Endothelial cell of umbilical vein (primary cell): ENCODE measurements at regions not wholly inside any gene's neighbourhood (a gene's known extent, or its start where the extent isn't known, plus 50 kb on each side); places are given as distances from the start of the nearest gene placed in this dataset.

Source experiments
- CTCF ChIP-seq, 2 donors: IDR thresholded peaks; 1 replicate in 1 of 2; 2 replicates in 1 of 2; pipeline ENCODE4 v1.5.1; 2011; ENCODE audit warnings: low read length in 2 of 2, mild to moderate bottlenecking in 2 of 2, moderate library complexity in 2 of 2, control low read depth in 1 of 2, inconsistent platforms in 1 of 2, low read depth in 1 of 2; ENCODE audit not compliant: insufficient read depth in 1 of 2; ENCODE audit errors: extremely low read depth in 1 of 2
- EZH2 ChIP-seq: IDR thresholded peaks from 2 replicates; pipeline ENCODE4 v1.6.1; 2012; ENCODE audit warnings: borderline replicate concordance, low read depth, mild to moderate bottlenecking, moderate library complexity, low read length, inconsistent platforms; ENCODE audit not compliant: severe bottlenecking
- JUN ChIP-seq: IDR thresholded peaks from 2 replicates; pipeline ENCODE4 v1.6.1; 2011; ENCODE audit warnings: borderline replicate concordance, low read depth; ENCODE audit not compliant: insufficient read length, insufficient read depth
- POLR2A ChIP-seq: IDR thresholded peaks from 2 replicates; pipeline ENCODE4 v1.6.1; 2012; ENCODE audit warnings: low read depth, mild to moderate bottlenecking, control low read depth, low read length
- POLR2AphosphoS5 ChIP-seq: IDR thresholded peaks from 2 replicates; pipeline ENCODE4 v1.6.1; 2012; ENCODE audit warnings: low read depth, mild to moderate bottlenecking, control low read depth, low read length, moderate library complexity; ENCODE audit not compliant: insufficient read depth

- no peak for TF ChIP-seq POLR2A
- TF ChIP-seq CTCF (IDR thresholded peaks at IDR 0.05; ENCODE audit: extremely low read depth in 1 of 2, insufficient read depth in 1 of 2, low read depth in 1 of 2, low read length in 2 of 2): no peak
- TF ChIP-seq POLR2AphosphoS5: no peak
- TF ChIP-seq EZH2: no peak
- no peak for TF ChIP-seq JUN
Observed at GRCh38 chr1:239810061-239810481, 281.6 kb upstream of the FMN2 start.
